NT2/D1 (cell line): ENCODE measurements at regions not wholly inside any gene's neighbourhood (a gene's known extent, or its start where the extent isn't known, plus 50 kb on each side); places are given as distances from the start of the nearest gene placed in this dataset.

Source experiments
- YY1 ChIP-seq: IDR thresholded peaks from 2 replicates; pipeline ENCODE4 v1.6.1; 2011; ENCODE audit not compliant: insufficient read length, insufficient read depth
- ZNF274 ChIP-seq: IDR thresholded peaks from 2 replicates; pipeline ENCODE4 v1.6.1; 2011; ENCODE audit warnings: mild to moderate bottlenecking, low read depth, low read length

GRCh38 chr13:31920727-31921100 is 110.9 kb upstream of the FRY start:
- TF ChIP-seq YY1 (no peak), ZNF274 (no peak)
